Uterus (tissue), 2 donors: ENCODE measurements at regions not wholly inside any gene's neighbourhood (a gene's known extent, or its start where the extent isn't known, plus 50 kb on each side); places are given as distances from the start of the nearest gene placed in this dataset.
"Not testable (repeated sequence)": the region's sequence is repeated elsewhere in the genome, so short reads cannot be mapped to it uniquely, and the experiment has no call there.

ENCODE experiments used
- POLR2A ChIP-seq, 2 donors: fragments of 450-650 bp; IDR thresholded peaks; one replicate each; pipeline ENCODE4 v1.6.1; 2016; ENCODE audit warnings: antibody characterized with exemption in 2 of 2, mild to moderate bottlenecking in 1 of 2, moderate library complexity in 1 of 2
- TF ChIP-seq, protein P1 (sequence below), 4 experiments: fragments of 200-600 bp in 2 of 4; fragments of 450-650 bp in 2 of 4; sonication (generic) in 2 of 4; IDR thresholded peaks; one replicate each; pipeline ENCODE4 v1.5.1; 2016 to 2019; ENCODE audit warnings: antibody characterized with exemption in 4 of 4, mild to moderate bottlenecking in 2 of 4, moderate library complexity in 1 of 4

DNA sequence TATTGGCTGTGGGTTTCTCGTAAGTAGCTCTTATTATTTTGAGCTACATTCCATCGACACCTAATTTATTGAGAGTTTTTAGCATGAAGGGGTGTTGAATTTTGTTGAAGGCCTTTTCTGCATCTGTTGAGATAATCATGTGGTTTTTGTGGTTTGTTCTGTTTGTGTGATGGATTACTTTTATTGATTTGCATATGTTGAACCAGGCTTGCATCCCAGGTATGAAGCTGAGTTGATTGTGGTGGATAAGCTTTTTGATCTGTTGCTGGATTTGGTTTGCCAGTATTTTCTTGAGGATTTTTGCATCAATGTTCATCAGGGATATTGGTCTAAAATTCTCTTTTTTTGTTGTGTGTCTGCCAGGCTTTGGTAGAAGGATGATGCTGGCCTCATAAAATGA lies 301.5 kb downstream of the BCKDHB start:
- TF ChIP-seq, protein P1, sequence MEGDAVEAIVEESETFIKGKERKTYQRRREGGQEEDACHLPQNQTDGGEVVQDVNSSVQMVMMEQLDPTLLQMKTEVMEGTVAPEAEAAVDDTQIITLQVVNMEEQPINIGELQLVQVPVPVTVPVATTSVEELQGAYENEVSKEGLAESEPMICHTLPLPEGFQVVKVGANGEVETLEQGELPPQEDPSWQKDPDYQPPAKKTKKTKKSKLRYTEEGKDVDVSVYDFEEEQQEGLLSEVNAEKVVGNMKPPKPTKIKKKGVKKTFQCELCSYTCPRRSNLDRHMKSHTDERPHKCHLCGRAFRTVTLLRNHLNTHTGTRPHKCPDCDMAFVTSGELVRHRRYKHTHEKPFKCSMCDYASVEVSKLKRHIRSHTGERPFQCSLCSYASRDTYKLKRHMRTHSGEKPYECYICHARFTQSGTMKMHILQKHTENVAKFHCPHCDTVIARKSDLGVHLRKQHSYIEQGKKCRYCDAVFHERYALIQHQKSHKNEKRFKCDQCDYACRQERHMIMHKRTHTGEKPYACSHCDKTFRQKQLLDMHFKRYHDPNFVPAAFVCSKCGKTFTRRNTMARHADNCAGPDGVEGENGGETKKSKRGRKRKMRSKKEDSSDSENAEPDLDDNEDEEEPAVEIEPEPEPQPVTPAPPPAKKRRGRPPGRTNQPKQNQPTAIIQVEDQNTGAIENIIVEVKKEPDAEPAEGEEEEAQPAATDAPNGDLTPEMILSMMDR (IDR thresholded peaks at IDR 0.05) = not testable (repeated sequence)
- not testable (repeated sequence) for TF ChIP-seq POLR2A (IDR thresholded peaks at IDR 0.05)
